Sigmoid colon (tissue), 4 donors: ENCODE measurements at regions not wholly inside any gene's neighbourhood (a gene's known extent, or its start where the extent isn't known, plus 50 kb on each side); places are given as distances from the start of the nearest gene placed in this dataset.

Experiments used
- CTCF ChIP-seq, 4 experiments: fragments of 450-650 bp in 3 of 4; fragments of 200-600 bp in 1 of 4; IDR thresholded peaks; one replicate each; pipeline ENCODE4 v1.5.1; 2016 to 2019; ENCODE audit warnings: antibody characterized with exemption in 4 of 4, mild to moderate bottlenecking in 3 of 4, moderate library complexity in 2 of 4
- EP300 ChIP-seq, 4 donors: sonication (generic); formaldehyde crosslinking; IDR thresholded peaks; one replicate each; pipeline ENCODE4 v1.6.1; 2017; ENCODE audit warnings: antibody characterized with exemption in 4 of 4
- POLR2A ChIP-seq, 2 donors: fragments of 450-650 bp; IDR thresholded peaks; one replicate each; pipeline ENCODE4 v1.6.1; 2016; ENCODE audit warnings: antibody characterized with exemption in 2 of 2, mild to moderate bottlenecking in 2 of 2, moderate library complexity in 2 of 2
- POLR2AphosphoS5 ChIP-seq, 4 donors: sonication (generic); formaldehyde crosslinking; IDR thresholded peaks; one replicate each; pipeline ENCODE4 v1.6.1; 2017; ENCODE audit warnings: antibody characterized with exemption in 4 of 4

- no peak for TF ChIP-seq CTCF (IDR thresholded peaks at IDR 0.05)
- no peak for TF ChIP-seq POLR2A (IDR thresholded peaks at IDR 0.05)
- no peak for TF ChIP-seq POLR2AphosphoS5 (IDR thresholded peaks at IDR 0.05)
- no peak for TF ChIP-seq EP300 (IDR thresholded peaks at IDR 0.05)
These were observed 436.4 kb downstream of the TCERG1L start for GRCh38 chr10:130875116-130875515.
